ENCODE measurements at regions not wholly inside any gene's neighbourhood (a gene's known extent, or its start where the extent isn't known, plus 50 kb on each side); places are given as distances from the start of the nearest gene placed in this dataset.
A peak's percentile ranks its signal among the peaks of the same experiment; 100 is the strongest.
"Not testable (repeated sequence)": the region's sequence is repeated elsewhere in the genome, so short reads cannot be mapped to it uniquely, and the experiment has no call there.

DNA sequence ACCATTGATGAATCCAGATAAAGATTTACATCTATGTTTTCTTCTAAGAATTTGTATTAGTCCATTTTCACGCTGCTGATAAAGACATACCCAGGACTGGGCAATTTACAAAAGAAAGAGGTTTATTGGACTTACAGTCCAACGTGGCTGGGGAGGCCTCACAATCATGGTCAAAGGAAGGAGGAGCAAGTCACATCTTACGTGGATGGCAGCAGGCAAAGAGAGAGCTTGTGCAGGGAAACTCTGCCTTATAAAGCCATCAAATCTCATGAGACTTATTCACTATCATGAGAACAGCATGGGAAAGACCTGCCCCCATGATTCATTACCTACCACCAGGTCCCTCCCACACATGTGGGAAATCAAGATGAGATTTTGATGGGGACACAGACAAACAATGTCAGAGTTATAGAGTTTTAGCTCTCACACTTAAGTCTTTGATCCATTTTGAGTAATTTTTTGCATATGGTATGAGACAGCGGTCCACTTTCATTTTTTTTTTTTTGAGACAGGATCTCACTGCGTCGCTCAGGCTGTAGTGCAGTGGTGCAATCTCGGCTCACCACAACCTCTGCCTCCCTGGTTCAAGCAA, 53.5 kb upstream of the JADE2 start:
- not testable (repeated sequence) for DNase-seq (ENCODE audit: low read depth)

DNA sequence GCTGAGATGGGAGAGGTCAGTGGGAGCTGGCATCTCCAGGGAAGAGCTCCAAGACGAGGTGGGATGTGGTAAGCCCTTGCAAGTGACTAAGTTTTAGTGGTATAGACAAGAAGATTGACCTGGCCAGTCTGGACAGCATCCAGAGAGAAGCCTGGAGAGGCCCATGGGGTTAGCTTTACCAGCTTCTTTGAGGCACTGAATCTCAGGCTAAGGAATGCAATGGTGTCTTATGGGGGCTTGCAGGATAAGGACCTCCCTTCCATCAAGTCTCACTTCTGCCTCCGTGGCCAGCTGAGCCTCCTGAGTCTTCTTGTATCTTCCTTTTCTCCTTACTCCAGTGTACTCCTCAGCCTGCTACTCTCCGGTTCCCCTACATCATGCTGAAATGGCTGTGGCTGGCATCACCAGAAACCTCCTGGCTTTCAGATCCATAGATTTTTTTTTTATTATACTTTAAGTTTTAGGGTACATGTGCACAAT, 56.5 kb upstream of the JADE2 start:
- peak; percentile 24 for DNase-seq (ENCODE audit: low read depth)

DNA sequence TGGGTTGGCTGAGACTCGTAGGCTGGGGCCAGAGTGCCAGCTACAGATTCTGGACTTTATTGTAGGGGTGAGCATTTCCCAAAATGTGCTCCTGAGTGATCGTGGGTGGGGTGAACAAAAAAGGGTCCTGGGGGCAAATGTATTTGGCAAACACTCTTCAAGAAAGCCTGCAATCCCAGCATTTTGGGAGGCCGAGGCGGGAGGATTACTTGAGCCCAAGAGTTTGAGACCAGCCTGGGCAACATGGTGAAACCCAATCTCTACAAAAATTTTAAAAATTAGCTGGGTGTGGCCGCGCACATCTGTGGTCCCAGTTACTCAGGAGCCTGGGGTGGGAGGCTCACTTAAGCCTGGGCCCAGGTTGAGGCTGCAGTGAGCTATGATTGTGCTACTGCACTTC, 55.5 kb upstream of the CDKN2AIPNL start:
- DNase-seq (ENCODE audit: low read depth): no peak

DNA sequence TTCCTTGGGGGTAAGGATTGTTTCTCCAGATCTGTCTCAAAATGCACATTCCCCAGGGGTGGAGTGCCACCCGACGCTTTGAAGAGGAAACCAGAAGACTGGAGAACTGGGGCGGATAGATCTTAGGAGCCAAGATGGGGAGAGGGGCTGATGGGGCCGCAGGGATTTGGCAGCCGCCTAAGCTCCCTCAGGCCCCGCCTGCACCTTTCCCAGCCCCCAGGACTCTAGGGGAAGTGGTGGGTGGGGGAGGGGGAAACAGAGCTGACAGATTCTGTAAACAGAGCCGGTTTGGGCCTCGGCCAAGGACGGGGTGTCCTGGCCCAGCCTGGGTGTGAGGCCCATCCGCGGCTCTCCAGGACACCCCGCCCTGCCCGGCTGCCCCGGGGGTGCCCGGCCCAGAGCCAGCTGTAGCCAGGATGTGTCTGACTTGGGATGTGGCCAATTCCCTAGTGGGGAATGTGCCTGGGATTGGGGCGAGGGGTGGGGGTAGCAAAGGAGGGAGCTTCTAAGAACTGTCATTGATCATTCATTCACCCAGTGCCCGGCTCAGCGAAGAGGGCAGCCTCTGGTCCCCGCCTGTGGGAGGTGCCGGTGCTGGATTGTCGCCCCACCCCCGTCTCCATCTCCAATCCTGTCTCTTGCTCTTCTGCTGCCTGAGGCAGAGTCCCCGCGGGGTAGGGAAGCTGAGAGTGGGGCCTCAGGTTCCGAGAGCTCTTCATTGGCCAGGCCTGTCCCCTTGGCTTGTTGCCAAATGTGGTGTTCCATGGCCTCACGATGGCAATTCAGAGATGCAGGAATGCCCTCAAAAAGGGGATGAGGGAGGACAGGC, 54.8 kb upstream of the CDKN2AIPNL start:
- DNase-seq (ENCODE audit: low read depth): peak; percentile 87

DNA sequence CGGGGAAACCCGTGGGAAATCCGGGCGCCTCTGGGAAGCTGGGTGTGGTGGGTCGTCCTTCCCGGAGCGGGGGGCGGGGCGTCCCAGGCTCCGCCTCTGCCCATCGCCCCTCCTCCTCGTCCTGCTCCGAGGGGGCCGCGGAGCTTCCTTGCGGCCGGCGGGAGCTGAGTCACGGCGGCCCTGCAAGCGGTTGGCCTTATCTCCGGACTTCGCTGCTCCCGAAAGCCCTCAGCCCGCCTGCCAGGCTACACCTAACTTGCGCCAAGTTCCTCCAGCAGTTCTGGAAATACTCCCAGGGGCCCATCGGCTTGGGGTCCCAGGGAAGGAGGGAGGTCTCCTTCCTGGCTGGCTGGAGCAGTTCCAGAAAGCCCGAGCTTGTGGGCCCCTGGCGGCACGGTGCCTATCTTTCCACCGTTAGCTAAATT, 54.1 kb upstream of the CDKN2AIPNL start:
- peak; percentile 94 for DNase-seq (ENCODE audit: low read depth)

DNA sequence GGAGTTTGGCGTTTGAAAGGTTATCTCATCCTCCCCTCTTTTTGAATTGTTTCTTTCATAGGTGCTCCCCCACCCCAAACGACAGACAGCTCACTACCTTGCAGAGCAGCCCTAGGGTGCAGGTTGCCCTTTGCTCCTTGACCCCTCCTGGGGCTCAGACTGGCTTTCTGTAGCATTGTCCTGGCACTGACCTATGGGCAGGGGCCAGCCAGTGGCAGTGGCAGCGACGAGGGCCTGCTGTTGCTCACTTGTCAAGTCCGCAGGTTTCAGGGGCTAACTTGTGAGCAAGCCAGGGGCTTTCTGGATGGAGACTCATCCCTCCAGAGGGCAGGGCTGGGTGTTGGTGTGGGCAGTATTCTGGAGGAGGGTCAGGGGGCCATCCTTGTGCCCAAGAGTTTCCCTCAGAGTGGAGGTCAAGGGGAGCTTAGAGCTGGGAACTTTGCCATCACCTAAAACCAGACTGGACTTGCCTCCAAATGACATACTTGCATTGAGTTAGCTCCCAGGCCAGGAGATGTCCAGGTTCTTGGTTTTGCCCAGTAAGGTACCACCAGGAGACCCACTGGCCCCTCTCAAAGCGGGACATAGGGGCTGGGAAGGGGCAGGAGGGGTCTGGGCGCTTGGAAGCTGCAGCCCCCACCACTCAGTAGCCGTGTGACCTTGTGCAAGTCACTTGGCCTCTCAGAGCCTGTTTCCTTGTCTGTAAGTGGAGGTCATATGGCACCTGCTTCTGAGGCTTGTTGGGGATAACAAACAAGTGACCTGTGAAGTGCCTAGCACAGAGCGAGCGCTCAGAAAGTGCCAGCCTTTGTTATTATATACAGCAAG, 53.5 kb upstream of the CDKN2AIPNL start:
- DNase-seq (ENCODE audit: low read depth): no peak

DNA sequence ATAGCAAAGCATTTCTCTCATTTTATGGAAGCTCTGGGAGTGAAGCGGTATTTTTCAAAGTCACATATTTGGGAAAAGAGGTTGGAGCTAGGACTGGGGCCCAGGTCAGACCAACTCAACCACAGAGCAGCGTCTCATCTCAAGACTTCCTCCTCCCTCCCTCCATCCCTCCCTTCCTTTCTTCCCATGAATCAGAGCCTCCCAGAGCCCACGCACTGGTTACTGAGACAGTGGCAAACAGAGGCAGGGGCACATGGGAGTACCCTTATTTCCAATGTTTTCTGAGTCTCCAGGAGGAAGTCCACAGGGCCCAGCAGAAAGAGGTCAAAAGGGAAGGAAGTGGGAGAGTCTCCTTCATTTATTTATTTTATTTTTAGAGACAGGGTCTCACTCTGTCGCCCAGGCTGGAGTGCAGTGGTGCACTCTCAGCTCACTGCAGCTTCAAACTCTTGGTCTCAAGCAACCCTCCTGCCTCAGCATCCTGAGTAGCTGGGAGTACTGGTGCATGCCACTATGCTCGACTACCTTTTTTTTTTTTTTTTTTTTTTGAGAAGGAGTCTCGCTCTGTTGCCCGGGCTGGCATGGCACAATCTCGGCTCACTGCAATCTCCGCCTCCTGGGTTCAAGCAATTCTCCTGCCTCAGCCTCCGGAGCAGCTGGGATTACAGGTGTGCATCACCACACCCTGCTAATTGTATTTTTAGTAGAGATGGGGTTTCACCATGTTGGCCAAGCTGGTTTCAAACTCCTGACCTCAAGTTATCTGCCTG, 52.5 kb upstream of the CDKN2AIPNL start:
- peak; percentile 28 for DNase-seq (ENCODE audit: low read depth)

DNA sequence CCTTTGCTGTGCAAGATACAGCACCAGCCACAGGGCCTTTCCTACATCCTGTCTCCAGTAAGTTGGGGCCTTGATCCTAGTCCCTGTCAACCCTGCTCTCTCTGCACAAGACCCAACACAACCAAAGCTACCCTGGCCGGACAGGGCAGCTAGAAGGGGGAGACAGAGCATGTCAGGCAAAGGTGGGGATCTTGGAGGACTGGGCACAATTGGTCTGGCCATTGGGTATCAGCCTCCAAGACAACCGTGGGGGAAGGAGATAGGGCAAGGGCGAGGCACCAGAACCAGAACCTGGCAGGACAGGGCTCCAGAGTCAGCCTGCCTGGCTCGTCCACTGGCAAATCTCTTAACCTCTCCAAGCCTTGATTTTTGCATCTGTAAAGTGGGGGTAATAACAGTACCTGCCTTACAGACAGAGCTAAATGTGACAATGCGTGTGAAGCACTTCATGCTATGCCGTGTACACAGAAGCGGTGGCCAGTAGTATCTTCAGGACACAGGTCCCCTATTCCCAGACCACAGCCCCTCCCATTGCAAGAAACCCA, 51.6 kb upstream of the CDKN2AIPNL start:
- DNase-seq (ENCODE audit: low read depth): no peak

DNA sequence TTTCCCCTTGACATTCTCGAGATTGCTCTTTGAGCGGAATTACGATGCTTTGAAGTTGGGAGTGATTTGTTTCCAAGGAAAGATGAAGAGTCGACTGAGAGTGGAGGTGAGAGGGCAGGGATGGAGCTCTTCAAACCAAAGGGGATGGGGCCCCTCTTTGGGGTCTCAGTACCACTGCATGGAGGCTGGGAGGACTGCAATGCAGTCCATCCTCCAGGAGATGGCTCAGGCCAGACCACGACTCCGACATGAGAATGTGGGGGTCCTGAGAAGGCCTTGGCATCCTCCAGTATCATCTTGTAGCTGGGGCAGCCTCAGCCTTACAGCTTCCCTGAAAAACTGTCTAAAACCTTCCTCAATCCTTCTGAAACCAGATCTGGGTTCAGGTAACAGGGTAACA, 51.1 kb upstream of the CDKN2AIPNL start:
- no peak for DNase-seq (ENCODE audit: low read depth)

DNA sequence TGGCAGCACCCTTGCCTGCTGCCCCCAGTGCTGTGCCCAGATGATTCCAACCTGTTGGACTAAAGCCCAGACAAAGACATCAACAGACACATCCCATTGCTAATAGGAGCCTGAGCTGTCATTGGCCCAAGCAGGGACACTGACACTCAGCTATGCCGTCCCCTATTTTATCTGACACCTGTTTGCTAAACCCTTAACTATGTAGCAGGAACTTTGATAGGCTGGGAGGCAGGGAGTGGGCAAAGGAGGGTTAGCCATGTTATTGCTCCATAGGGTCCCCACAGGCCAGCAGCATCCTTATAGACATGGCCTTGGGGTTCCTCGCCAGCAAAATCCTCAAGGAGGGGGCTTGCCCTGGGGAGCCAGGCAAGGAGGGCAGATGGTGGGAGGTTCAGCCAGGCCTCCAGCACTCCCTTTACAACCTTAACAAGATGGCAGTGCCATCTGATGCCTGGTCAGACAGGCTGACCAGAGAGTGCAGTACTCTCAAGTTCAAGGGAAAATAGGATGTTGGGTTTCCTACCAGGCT, 50.4 kb upstream of the CDKN2AIPNL start:
- no peak for DNase-seq (ENCODE audit: low read depth)
